GM12878 (cell line): ENCODE measurements at regions not wholly inside any gene's neighbourhood (a gene's known extent, or its start where the extent isn't known, plus 50 kb on each side); places are given as distances from the start of the nearest gene placed in this dataset.

ENCODE experiments used
- ATAC-seq: fragments of 200-7000 bp; cut with Tn5 transposase; 3 replicates; pipeline ENCODE4 v1.9.1; 2020; ENCODE audit warnings: mild to moderate bottlenecking, moderate library complexity
- BruUV-seq: library from RNA; stranded (reverse); fragments of 400-500 nt; replicated peaks from 2 replicates; lab custom pipeline; 2021; lab: Mats Ljungman, UMichigan
- CTCF ChIA-PET: fragments of 300-600 bp; sonication (Branson Sonifier 250); formaldehyde crosslinking; extraction: SDS; loops from one replicate; lab custom pipeline; 2021; ENCODE audit warnings: inconsistent platforms; lab: Yijun Ruan, JAX
- POLR2A ChIA-PET: fragments of 350-600 bp; formaldehyde crosslinking; extraction: SDS; loops from one replicate; lab custom pipeline; 2021; ENCODE audit warnings: inconsistent platforms; lab: Charles Lee
- RAD21 ChIA-PET: fragments of 300-600 bp; sonication (Branson Sonifier 250); formaldehyde crosslinking; loops from one replicate; lab custom pipeline; 2023; ENCODE audit warnings: antibody characterized with exemption; ENCODE audit not compliant: unreplicated experiment; lab: Charles Lee
- SMC1A ChIA-PET: fragments of 300-600 bp; sonication (Branson Sonifier 250); formaldehyde crosslinking; loops from one replicate; lab custom pipeline; 2023; ENCODE audit not compliant: unreplicated experiment, uncharacterized antibody; lab: Charles Lee
- DNase-seq: peaks from one replicate; pipeline ENCODE4 v3.0.0-alpha.2; 2011; ENCODE audit warnings: low read depth, low spot score
- FAIRE-seq: peaks from 3 replicates; lab custom pipeline; 2011; peaks lifted over from hg19 to GRCh38; lab: Jason Lieb, UNC
- H2AFZ ChIP-seq: 2 replicates; pipeline ENCODE4 v1.6.0; 2011; ENCODE audit warnings: low read depth, low read length, control low read depth; ENCODE audit not compliant: control insufficient read depth
- H3K27ac ChIP-seq: 2 replicates; pipeline ENCODE4 v1.5.1; 2011; ENCODE audit warnings: control low read depth; ENCODE audit not compliant: control insufficient read depth, insufficient read depth
- H3K27me3 ChIP-seq, 2 experiments: replicated peaks in 1 of 2; 2 replicates each; pipeline versions ENCODE4 v1.6.0 to v1.6.1; 2011; ENCODE audit warnings: low read length in 1 of 2; ENCODE audit not compliant: control insufficient read depth in 2 of 2, insufficient read depth in 2 of 2
- H3K36me3 ChIP-seq, 2 experiments: 2 replicates each; pipeline ENCODE4 v1.5.1; 2011; ENCODE audit warnings: low read length in 1 of 2; ENCODE audit not compliant: control insufficient read depth in 2 of 2, insufficient read depth in 2 of 2
- H3K4me1 ChIP-seq: 2 replicates; pipeline ENCODE4 v1.6.1; 2011; ENCODE audit warnings: mild to moderate bottlenecking, low read length, moderate library complexity, mixed read lengths; ENCODE audit not compliant: control insufficient read depth, insufficient read depth
- H3K4me2 ChIP-seq: 2 replicates; pipeline ENCODE4 v1.6.0; 2011; ENCODE audit warnings: control low read depth; ENCODE audit not compliant: control insufficient read depth, insufficient read depth
- H3K4me3 ChIP-seq: fragments of 200-600 bp; sonication (generic); 2 replicates; pipeline ENCODE4 v1.5.1; 2016
- H3K79me2 ChIP-seq: 2 replicates; pipeline ENCODE4 v1.6.0; 2011; ENCODE audit warnings: low read length; ENCODE audit not compliant: control insufficient read depth, insufficient read depth
- H3K9ac ChIP-seq: 2 replicates; pipeline ENCODE4 v1.8.0; 2011; ENCODE audit warnings: low read length, control low read depth, mixed read lengths; ENCODE audit not compliant: control insufficient read depth, insufficient read depth
- H3K9me3 ChIP-seq: replicated peaks from 3 replicates; pipeline ENCODE4 v1.5.1; 2011; ENCODE audit warnings: mild to moderate bottlenecking, low read length; ENCODE audit not compliant: control insufficient read depth, insufficient read depth
- H4K20me1 ChIP-seq: 2 replicates; pipeline ENCODE4 v1.6.0; 2011; ENCODE audit not compliant: control insufficient read depth, insufficient read depth
- CEBPZ ChIP-seq: fragments of 150-350 bp; IDR thresholded peaks from 2 replicates; pipeline ENCODE4 v1.6.1; 2016; ENCODE audit warnings: low read depth, low read length
- E2F4 ChIP-seq: IDR thresholded peaks from 2 replicates; pipeline ENCODE4 v1.6.1; 2012; ENCODE audit warnings: low read depth, low read length, improper control_type of control experiment
- ESRRA ChIP-seq: IDR thresholded peaks from 2 replicates; pipeline ENCODE4 v1.6.1; 2012; ENCODE audit warnings: mild to moderate bottlenecking, low read length, improper control_type of control experiment
- ETV6 ChIP-seq, 2 experiments: fragments of 450-650 bp in 1 of 2; IDR thresholded peaks in 1 of 2; conservative IDR thresholded peaks in 1 of 2; 2 replicates each; pipeline ENCODE4 v1.6.1; 2014; ENCODE audit warnings: antibody characterized with exemption in 1 of 2, borderline replicate concordance in 1 of 2, low read depth in 1 of 2, mild to moderate bottlenecking in 1 of 2, moderate library complexity in 1 of 2
- EZH2 ChIP-seq: IDR thresholded peaks from 2 replicates; pipeline ENCODE4 v1.6.1; 2012; ENCODE audit warnings: low read depth, mild to moderate bottlenecking, control low read depth, inconsistent platforms, low read length, borderline replicate concordance; ENCODE audit not compliant: control insufficient read depth
- KDM1A ChIP-seq: fragments of 200-600 bp; sonication (generic); IDR thresholded peaks from 2 replicates; pipeline ENCODE4 v1.6.1; 2016; ENCODE audit warnings: borderline replicate concordance
- MYB ChIP-seq: fragments of 150-350 bp; IDR thresholded peaks from 2 replicates; pipeline ENCODE4 v1.6.1; 2014; ENCODE audit warnings: mild to moderate bottlenecking, low read depth, low read length, borderline replicate concordance
- NBN ChIP-seq: fragments of 450-650 bp; IDR thresholded peaks from 2 replicates; pipeline ENCODE4 v1.6.1; 2016
- POU2F2 ChIP-seq: IDR thresholded peaks from 3 replicates; pipeline ENCODE4 v1.6.1; 2011; ENCODE audit warnings: low read depth, mild to moderate bottlenecking, low read length, borderline replicate concordance
- RAD21 ChIP-seq: IDR thresholded peaks from 2 replicates; pipeline ENCODE4 v1.6.1; 2011; ENCODE audit warnings: mild to moderate bottlenecking, low read depth, low read length, moderate library complexity; ENCODE audit not compliant: insufficient read depth
- ZNF217 ChIP-seq: fragments of 450-650 bp; IDR thresholded peaks from 2 replicates; pipeline ENCODE4 v1.6.1; 2017; ENCODE audit warnings: antibody characterized with exemption, mild to moderate bottlenecking
- WGBS: methylation state at CpG from one replicate; pipeline ENCODE4 v1.1.6; 2016; ENCODE audit warnings: low lambda C conversion rate; ENCODE audit not compliant: insufficient replicate concordance, insufficient coverage; ENCODE audit errors: missing lambda C conversion rate; 5-methylcytosine and 5-hydroxymethylcytosine counted together
- in situ Hi-C: fragments of 300-500 bp; cut with MboI; formaldehyde crosslinking; loops from 9 replicates; pipeline ENCODE4 v1.14.3; 2018; ENCODE audit warnings: mixed read lengths
- intact Hi-C: fragments of 100-400 bp; cut with micrococcal nuclease; formaldehyde crosslinking; loops from one replicate; pipeline ENCODE4 v1.14.2; 2022; ENCODE audit not compliant: unreplicated experiment
- TF ChIP-seq, protein P1 (sequence below): fragments of 450-650 bp; IDR thresholded peaks from 2 replicates; pipeline ENCODE4 v1.6.1; 2017; ENCODE audit warnings: mild to moderate bottlenecking, low read depth, inconsistent platforms; ENCODE audit not compliant: poor library complexity, severe bottlenecking
- TF ChIP-seq, protein P2 (sequence below): fragments of 450-650 bp; IDR thresholded peaks from 2 replicates; pipeline ENCODE4 v1.6.1; 2018; ENCODE audit warnings: borderline replicate concordance, mild to moderate bottlenecking; ENCODE audit not compliant: partially characterized antibody

GRCh38 chr12:39007619-39008018, 102.2 kb upstream of the CPNE8 start:
- BruUV-seq = no TSS peak
- FAIRE-seq (no peak), ATAC-seq (no peak), DNase-seq (no peak)
- CTCF ChIA-PET = no interaction called here
- intact Hi-C loops = no loop called here
- 27% methylated on average over 3 of the region's 3 CpGs for whole genome bisulfite sequencing
- Histone ChIP-seq H3K9ac (no peak overlapping the region), H3K4me1 (no peaks in the 10 kb centered on the region), H4K20me1 (no peaks in the 10 kb centered on the region), H3K9me3 (no peaks in the 10 kb centered on the region), H3K4me2 (no peak overlapping the region), H2AFZ (no peak overlapping the region), H3K27ac (no peak overlapping the region), H3K36me3 (no peaks in the 10 kb centered on the region), H3K27me3 (no peaks in the 10 kb centered on the region), H3K79me2 (no peaks in the 10 kb centered on the region), H3K4me3 (no peak overlapping the region)
- POLR2A ChIA-PET = no interaction called here
- RAD21 ChIA-PET = no interaction called here
- SMC1A ChIA-PET = interaction anchor here (0.6 to 1.4 kb wide), 3 partner anchors 13 to 51 kb away, joined by 3 read pairs; no protein-coding TSS in a partner anchor
- in situ Hi-C loops = no loop called here
- no peak for TF ChIP-seq MYB
- TF ChIP-seq, protein P1, sequence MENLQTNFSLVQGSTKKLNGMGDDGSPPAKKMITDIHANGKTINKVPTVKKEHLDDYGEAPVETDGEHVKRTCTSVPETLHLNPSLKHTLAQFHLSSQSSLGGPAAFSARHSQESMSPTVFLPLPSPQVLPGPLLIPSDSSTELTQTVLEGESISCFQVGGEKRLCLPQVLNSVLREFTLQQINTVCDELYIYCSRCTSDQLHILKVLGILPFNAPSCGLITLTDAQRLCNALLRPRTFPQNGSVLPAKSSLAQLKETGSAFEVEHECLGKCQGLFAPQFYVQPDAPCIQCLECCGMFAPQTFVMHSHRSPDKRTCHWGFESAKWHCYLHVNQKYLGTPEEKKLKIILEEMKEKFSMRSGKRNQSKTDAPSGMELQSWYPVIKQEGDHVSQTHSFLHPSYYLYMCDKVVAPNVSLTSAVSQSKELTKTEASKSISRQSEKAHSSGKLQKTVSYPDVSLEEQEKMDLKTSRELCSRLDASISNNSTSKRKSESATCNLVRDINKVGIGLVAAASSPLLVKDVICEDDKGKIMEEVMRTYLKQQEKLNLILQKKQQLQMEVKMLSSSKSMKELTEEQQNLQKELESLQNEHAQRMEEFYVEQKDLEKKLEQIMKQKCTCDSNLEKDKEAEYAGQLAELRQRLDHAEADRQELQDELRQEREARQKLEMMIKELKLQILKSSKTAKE = no peak
- no peak for TF ChIP-seq KDM1A
- TF ChIP-seq POU2F2 = no peak
- no peak for TF ChIP-seq ESRRA
- TF ChIP-seq ZNF217 = no peak
- TF ChIP-seq EZH2 = no peak
- TF ChIP-seq E2F4 = no peak
- TF ChIP-seq NBN = no peak
- TF ChIP-seq, protein P2, sequence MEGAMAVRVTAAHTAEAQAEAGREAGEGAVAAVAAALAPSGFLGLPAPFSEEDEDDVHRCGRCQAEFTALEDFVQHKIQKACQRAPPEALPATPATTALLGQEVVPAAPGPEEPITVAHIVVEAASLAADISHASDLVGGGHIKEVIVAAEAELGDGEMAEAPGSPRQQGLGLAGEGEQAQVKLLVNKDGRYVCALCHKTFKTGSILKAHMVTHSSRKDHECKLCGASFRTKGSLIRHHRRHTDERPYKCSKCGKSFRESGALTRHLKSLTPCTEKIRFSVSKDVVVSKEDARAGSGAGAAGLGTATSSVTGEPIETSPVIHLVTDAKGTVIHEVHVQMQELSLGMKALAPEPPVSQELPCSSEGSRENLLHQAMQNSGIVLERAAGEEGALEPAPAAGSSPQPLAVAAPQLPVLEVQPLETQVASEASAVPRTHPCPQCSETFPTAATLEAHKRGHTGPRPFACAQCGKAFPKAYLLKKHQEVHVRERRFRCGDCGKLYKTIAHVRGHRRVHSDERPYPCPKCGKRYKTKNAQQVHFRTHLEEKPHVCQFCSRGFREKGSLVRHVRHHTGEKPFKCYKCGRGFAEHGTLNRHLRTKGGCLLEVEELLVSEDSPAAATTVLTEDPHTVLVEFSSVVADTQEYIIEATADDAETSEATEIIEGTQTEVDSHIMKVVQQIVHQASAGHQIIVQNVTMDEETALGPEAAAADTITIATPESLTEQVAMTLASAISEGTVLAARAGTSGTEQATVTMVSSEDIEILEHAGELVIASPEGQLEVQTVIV = no peak
- no peak for TF ChIP-seq RAD21
- TF ChIP-seq CEBPZ = no peak
- no peak for TF ChIP-seq ETV6 (conservative IDR thresholded peaks at IDR 0.05 in 1 of 2, IDR thresholded peaks at IDR 0.05 in 1 of 2; ENCODE audit: borderline replicate concordance in 1 of 2, low read depth in 1 of 2)
